Fibroblast of pulmonary artery (primary cell): ENCODE measurements at regions not wholly inside any gene's neighbourhood (a gene's known extent, or its start where the extent isn't known, plus 50 kb on each side); places are given as distances from the start of the nearest gene placed in this dataset.

Experiments
- DNase-seq: peaks from one replicate; pipeline ENCODE4 v3.0.0-alpha.2; 2010; ENCODE audit warnings: low read depth
- H3K4me3 ChIP-seq: replicated peaks from 2 replicates; pipeline ENCODE4 v1.5.1; 2011; ENCODE audit warnings: low read depth, mild to moderate bottlenecking, control low read depth, low read length, moderate library complexity
- CTCF ChIP-seq: IDR thresholded peaks from 2 replicates; pipeline ENCODE4 v1.5.1; 2011; ENCODE audit warnings: mild to moderate bottlenecking, control low read depth, low read length, inconsistent platforms; ENCODE audit errors: missing control alignments

- no peak for TF ChIP-seq CTCF
- no peak overlapping the region for H3K4me3 ChIP-seq
- no peak for DNase-seq
Measured at GRCh38 chr14:42228611-42229010, 621.9 kb downstream of the LRFN5 start.

GRCh38 chr14:42224053-42224888 lies 617.6 kb downstream of the LRFN5 start:
- DNase-seq: peak; percentile 79
- no peak overlapping the region for H3K4me3 ChIP-seq
- peak; percentile 88 for TF ChIP-seq CTCF

- TF ChIP-seq CTCF: no peak
- no peak overlapping the region for H3K4me3 ChIP-seq
- DNase-seq: peak; percentile 60
Measured at GRCh38 chr14:42222924-42223471, 616.3 kb downstream of the LRFN5 start.

GRCh38 chr14:42214981-42215491 lies 608.4 kb downstream of the LRFN5 start:
- no peak for TF ChIP-seq CTCF
- DNase-seq: peak; percentile 72
- no peak overlapping the region for H3K4me3 ChIP-seq

GRCh38 chr14:42200957-42201356 lies 594.3 kb downstream of the LRFN5 start:
- DNase-seq: no peak
- TF ChIP-seq CTCF: no peak
- no peak overlapping the region for H3K4me3 ChIP-seq

- no peak for DNase-seq
- H3K4me3 ChIP-seq: no peak overlapping the region
- no peak for TF ChIP-seq CTCF
Measured at GRCh38 chr14:42198010-42198409, 591.3 kb downstream of the LRFN5 start.
